ENCODE measurements at regions not wholly inside any gene's neighbourhood (a gene's known extent, or its start where the extent isn't known, plus 50 kb on each side); places are given as distances from the start of the nearest gene placed in this dataset.
"Not testable (repeated sequence)": the region's sequence is repeated elsewhere in the genome, so short reads cannot be mapped to it uniquely, and the experiment has no call there.

DNA sequence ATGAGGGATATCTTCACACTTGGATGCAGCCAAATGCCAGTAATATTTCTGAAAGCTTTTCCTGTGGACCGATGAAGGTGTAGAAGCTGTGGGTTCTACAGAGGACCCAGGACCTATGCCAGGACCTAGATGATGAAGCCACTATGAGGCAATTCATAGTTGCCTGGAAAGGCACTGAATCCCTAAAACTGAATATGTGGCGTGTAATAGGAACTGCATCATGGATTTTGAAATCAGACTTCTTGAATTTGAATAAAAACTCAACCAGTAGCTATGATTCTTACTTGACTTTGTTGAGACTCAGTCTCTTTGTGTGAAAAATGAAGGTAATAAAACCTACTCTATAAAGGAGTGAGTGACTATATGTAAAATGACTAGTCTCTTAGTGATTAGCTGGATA lies 89.9 kb upstream of the SGK1 start:
- Histone ChIP-seq H3K27me3 (no peaks in the 10 kb centered on the region), H3K9me3 (peaks cover 0 to 14% (median 5%) of the 10 kb centered on the region in 4 donors), H3K36me3 (no peaks in the 10 kb centered on the region), H3K4me3 (no peak overlapping the region), H3K4me1 (peaks cover 0 to 11% (median 0%) of the 10 kb centered on the region in 4 donors), H3K27ac (replicated peaks in 1 of 4) (no peak overlapping the region)
- intact Hi-C loops (cut with DNase I), result no loop called here
- WGBS, result 88% methylated on average over 2 of the region's 2 CpGs
- TF ChIP-seq, protein P1, sequence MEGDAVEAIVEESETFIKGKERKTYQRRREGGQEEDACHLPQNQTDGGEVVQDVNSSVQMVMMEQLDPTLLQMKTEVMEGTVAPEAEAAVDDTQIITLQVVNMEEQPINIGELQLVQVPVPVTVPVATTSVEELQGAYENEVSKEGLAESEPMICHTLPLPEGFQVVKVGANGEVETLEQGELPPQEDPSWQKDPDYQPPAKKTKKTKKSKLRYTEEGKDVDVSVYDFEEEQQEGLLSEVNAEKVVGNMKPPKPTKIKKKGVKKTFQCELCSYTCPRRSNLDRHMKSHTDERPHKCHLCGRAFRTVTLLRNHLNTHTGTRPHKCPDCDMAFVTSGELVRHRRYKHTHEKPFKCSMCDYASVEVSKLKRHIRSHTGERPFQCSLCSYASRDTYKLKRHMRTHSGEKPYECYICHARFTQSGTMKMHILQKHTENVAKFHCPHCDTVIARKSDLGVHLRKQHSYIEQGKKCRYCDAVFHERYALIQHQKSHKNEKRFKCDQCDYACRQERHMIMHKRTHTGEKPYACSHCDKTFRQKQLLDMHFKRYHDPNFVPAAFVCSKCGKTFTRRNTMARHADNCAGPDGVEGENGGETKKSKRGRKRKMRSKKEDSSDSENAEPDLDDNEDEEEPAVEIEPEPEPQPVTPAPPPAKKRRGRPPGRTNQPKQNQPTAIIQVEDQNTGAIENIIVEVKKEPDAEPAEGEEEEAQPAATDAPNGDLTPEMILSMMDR (IDR thresholded peaks at IDR 0.05), result no peak
- no peak for TF ChIP-seq EP300 (IDR thresholded peaks at IDR 0.05)
- no peak for TF ChIP-seq POLR2A (IDR thresholded peaks at IDR 0.05; ENCODE audit: low read depth)
- no peak for TF ChIP-seq POLR2AphosphoS5 (IDR thresholded peaks at IDR 0.05)
- no peak for DNase-seq (ENCODE audit: extremely low spot score)

DNA sequence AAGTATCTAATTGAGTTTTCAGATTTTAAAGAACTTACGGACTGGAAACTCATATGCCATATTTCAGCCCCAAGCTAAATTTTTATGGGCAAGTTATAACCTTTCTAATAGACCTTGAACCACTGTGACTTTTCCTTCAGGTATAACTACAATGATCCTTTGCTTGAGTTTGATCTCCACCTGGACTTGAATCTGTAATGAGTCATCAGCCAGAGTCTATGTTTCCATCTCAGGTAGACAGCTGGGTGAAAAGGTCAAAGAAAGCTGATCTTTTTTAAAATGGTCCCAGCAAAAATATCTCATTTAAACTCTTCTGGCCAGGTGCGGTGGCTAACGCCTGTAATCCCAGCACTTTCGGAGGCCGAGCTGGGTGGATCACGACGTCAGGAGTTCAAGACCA lies 88.4 kb upstream of the SGK1 start:
- Histone ChIP-seq H3K36me3 (no peaks in the 10 kb centered on the region), H3K9me3 (peaks cover 0 to 7% (median 3%) of the 10 kb centered on the region in 4 donors), H3K4me1 (peaks cover 0 to 11% (median 0%) of the 10 kb centered on the region in 4 donors), H3K27me3 (no peaks in the 10 kb centered on the region), H3K27ac (replicated peaks in 1 of 4) (no peak overlapping the region), H3K4me3 (no peak overlapping the region)
- intact Hi-C loops (cut with DNase I), result no loop called here
- TF ChIP-seq, protein P1 (IDR thresholded peaks at IDR 0.05), result no peak
- no peak for TF ChIP-seq POLR2A (IDR thresholded peaks at IDR 0.05; ENCODE audit: low read depth)
- no peak for TF ChIP-seq POLR2AphosphoS5 (IDR thresholded peaks at IDR 0.05)
- no peak for TF ChIP-seq EP300 (IDR thresholded peaks at IDR 0.05)
- DNase-seq (ENCODE audit: extremely low spot score), result no peak
- WGBS, result 98% methylated on average over 7 of the region's 7 CpGs

DNA sequence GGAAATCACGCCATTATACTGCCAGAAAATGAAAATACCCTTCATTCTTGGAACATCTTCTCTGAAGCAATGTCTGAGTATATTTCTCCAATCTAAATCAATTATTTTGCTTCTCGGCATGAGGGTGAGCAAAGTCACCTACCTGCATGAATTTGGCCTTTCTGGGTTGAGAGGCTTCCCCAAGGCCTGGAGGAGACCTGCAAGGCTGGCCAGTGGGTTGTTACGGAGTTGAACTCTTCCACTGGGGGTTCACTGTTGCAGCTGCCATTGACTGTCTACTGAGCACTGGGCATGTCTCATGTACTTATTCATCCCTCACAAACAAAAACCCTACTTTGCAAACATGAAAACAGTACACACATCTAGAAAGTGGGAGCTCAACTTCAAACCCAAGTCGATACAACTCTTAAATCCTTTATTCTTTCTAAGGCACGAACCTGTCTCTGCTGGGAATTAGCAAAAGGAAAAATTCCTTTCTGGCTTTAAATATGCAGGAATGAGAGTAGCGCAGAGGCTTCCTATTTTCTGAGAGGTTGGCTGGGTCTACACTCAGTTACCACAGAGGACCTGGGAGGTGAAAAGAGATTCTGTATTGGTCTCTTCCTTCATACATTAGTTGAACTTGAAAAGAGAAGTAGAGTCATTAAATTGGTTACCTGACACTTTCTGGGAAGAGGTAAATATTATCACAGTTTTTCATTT lies 87.6 kb upstream of the SGK1 start:
- TF ChIP-seq, protein P1 (IDR thresholded peaks at IDR 0.05), result no peak
- TF ChIP-seq POLR2AphosphoS5 (IDR thresholded peaks at IDR 0.05) (no peak), POLR2A (IDR thresholded peaks at IDR 0.05; ENCODE audit: low read depth) (no peak), EP300 (IDR thresholded peaks at IDR 0.05) (no peak)
- WGBS, result 87% methylated on average over 6 of the region's 6 CpGs
- Histone ChIP-seq H3K27ac (replicated peaks in 1 of 4) (no peak overlapping the region), H3K36me3 (no peaks in the 10 kb centered on the region), H3K27me3 (no peaks in the 10 kb centered on the region), H3K4me1 (peaks cover 0 to 6% (median 0%) of the 10 kb centered on the region in 4 donors), H3K4me3 (no peak overlapping the region), H3K9me3 (no peaks in the 10 kb centered on the region)
- intact Hi-C loops (cut with DNase I), result no loop called here
- DNase-seq (ENCODE audit: extremely low spot score), result no peak

DNA sequence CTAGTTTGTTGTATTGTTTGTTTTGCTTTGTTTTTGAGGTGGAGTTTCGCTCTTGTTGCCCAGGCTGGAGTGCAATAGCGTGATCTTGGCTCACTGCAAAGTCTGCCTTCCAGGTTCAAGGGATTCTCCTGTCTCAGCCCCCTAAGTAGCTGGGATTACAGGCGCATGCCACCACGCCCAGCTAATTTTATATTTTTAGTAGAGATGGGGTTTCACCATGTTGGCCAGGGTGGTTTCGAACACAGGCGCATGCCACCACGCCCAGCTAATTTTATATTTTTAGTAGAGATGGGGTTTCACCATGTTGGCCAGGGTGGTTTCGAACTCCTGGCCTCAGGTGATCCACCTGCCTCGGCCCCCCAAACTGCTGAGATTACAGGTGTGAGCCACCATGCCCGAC lies 85.4 kb upstream of the SGK1 start:
- H3K36me3 ChIP-seq; H3K27ac ChIP-seq (replicated peaks in 1 of 4); intact Hi-C loops (cut with DNase I); DNase-seq (ENCODE audit: extremely low spot score); H3K9me3 ChIP-seq; H3K4me3 ChIP-seq; H3K4me1 ChIP-seq; H3K27me3 ChIP-seq: not testable (repeated sequence)
- 91% methylated on average over 9 of the region's 10 CpGs for WGBS

DNA sequence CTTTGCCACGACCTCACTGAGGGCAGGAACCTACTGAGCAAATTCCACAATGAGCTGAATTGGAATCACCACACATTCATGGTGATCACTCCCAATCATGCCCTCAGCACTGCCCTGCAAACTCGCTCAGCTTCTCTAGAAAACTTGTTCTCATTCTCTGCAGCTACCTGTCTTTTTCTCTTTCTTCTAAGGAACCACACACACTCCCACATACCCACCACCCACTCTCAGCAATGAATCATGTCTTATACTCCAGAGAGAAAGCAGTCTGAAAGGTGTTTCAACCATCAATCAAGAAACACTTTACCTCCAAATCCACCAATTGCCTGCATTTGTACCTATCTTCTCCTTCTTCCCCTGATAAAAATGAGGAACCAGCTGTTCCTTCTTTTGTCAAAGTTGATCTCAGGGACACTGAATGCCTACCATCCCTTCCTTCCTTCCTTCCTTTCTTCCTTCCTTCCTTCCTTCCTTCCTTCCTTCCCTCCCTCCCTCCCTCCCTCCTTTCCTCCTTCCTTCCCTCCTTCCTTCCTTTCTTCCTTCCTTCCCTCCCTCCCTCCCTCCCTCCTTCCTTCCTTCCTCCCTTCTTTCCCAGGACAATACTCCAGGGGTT lies 84.6 kb upstream of the SGK1 start:
- DNase-seq (ENCODE audit: extremely low spot score), result no peak

More for the DNA sequence above, 84.6 kb upstream of the SGK1 start:
- H3K27ac ChIP-seq (replicated peaks in 1 of 4), result no peak overlapping the region
- intact Hi-C loops (cut with DNase I), result no loop called here
- TF ChIP-seq POLR2AphosphoS5 (IDR thresholded peaks at IDR 0.05) (no peak), POLR2A (IDR thresholded peaks at IDR 0.05; ENCODE audit: low read depth) (no peak), EP300 (IDR thresholded peaks at IDR 0.05) (no peak)
- TF ChIP-seq, protein P1 (IDR thresholded peaks at IDR 0.05), result no peak
- no peaks in the 10 kb centered on the region for H3K9me3 ChIP-seq
- 93% methylated on average over 2 of the region's 2 CpGs for WGBS
- no peaks in the 10 kb centered on the region for H3K27me3 ChIP-seq
- no peak overlapping the region for H3K4me3 ChIP-seq
- H3K36me3 ChIP-seq, result no peaks in the 10 kb centered on the region
- no peaks in the 10 kb centered on the region for H3K4me1 ChIP-seq

Data from esophagus muscularis mucosa (tissue), 4 donors.